ENCODE measurements at regions not wholly inside any gene's neighbourhood (a gene's known extent, or its start where the extent isn't known, plus 50 kb on each side); places are given as distances from the start of the nearest gene placed in this dataset.

GRCh38 chr20:16639027-16639941, 66.0 kb upstream of the KIF16B start:
- Mint-ChIP-seq H3K27me3 (peaks cover 8% of the 10 kb centered on the region), H3K4me3 (no peak overlapping the region), H3K36me3 (no peaks in the 10 kb centered on the region), H3K4me1 (no peaks in the 10 kb centered on the region), H3K27ac (no peak overlapping the region), H3K9me3 (no peaks in the 10 kb centered on the region)

- no peak overlapping the region for H3K27ac Mint-ChIP-seq
- peaks cover 8% of the 10 kb centered on the region for H3K27me3 Mint-ChIP-seq
- no peaks in the 10 kb centered on the region for H3K4me1 Mint-ChIP-seq
- no peak overlapping the region for H3K4me3 Mint-ChIP-seq
- no peaks in the 10 kb centered on the region for H3K9me3 Mint-ChIP-seq
- no peaks in the 10 kb centered on the region for H3K36me3 Mint-ChIP-seq
These were observed 64.5 kb upstream of the KIF16B start for GRCh38 chr20:16637797-16638196.

GRCh38 chr20:16626849-16627248, 53.6 kb upstream of the KIF16B start:
- Mint-ChIP-seq H3K9me3 (peaks cover 0 to 1% (median 0%) of the 10 kb centered on the region in 3 donors), H3K27ac (no peak overlapping the region), H3K36me3 (no peaks in the 10 kb centered on the region), H3K4me1 (peaks cover 0 to 2% (median 0%) of the 10 kb centered on the region in 3 donors), H3K4me3 (no peak overlapping the region), H3K27me3 (no peaks in the 10 kb centered on the region)

GRCh38 chr20:16624106-16624505, 50.9 kb upstream of the KIF16B start:
- Mint-ChIP-seq H3K4me1 (no peaks in the 10 kb centered on the region), H3K27ac (no peak overlapping the region), H3K4me3 (no peak overlapping the region), H3K36me3 (no peaks in the 10 kb centered on the region), H3K27me3 (no peaks in the 10 kb centered on the region), H3K9me3 (peaks cover 0 to 4% (median 0%) of the 10 kb centered on the region in 3 donors)
